Psoas muscle (tissue), 7 donors: ENCODE measurements at regions not wholly inside any gene's neighbourhood (a gene's known extent, or its start where the extent isn't known, plus 50 kb on each side); places are given as distances from the start of the nearest gene placed in this dataset.

Experiments
- ATAC-seq, 4 donors: fragments of 200-7000 bp; cut with Tn5 transposase; one replicate each; pipeline ENCODE4 v1.9.1; 2020; ENCODE audit warnings: moderate library complexity in 3 of 4, mild to moderate bottlenecking in 2 of 4
- DNase-seq, 2 donors: peaks; one replicate each; pipeline ENCODE4 v3.0.0-alpha.2; 2020
- H3K27ac ChIP-seq: fragments of 200-600 bp; one replicate; pipeline ENCODE4 v1.8.0; 2022
- H3K27me3 ChIP-seq, 3 donors: fragments of 200-600 bp in 1 of 3; one replicate each; pipeline versions ENCODE4 v1.6.1 to v1.8.0; 2013 to 2022; ENCODE audit warnings: low read length in 2 of 3, mild to moderate bottlenecking in 2 of 3, moderate library complexity in 1 of 3; ENCODE audit not compliant: insufficient read depth in 3 of 3
- H3K36me3 ChIP-seq, 2 donors: fragments of 200-600 bp in 1 of 2; one replicate each; pipeline versions ENCODE4 v1.6.1 to v1.8.0; 2013 to 2022; ENCODE audit warnings: low read depth in 1 of 2, mild to moderate bottlenecking in 1 of 2, moderate library complexity in 1 of 2; ENCODE audit not compliant: insufficient read depth in 1 of 2
- H3K4me1 ChIP-seq: fragments of 200-600 bp; one replicate; pipeline ENCODE4 v1.8.0; 2022
- H3K4me3 ChIP-seq: fragments of 200-600 bp; one replicate; pipeline ENCODE4 v1.8.0; 2022; ENCODE audit warnings: mild to moderate bottlenecking
- H3K9me3 ChIP-seq: fragments of 200-600 bp; one replicate; pipeline ENCODE4 v1.8.0; 2022
- WGBS, 3 donors: extraction: QIAGEN DNeasy Blood & Tissue Kit; methylation state at CpG; one replicate each; pipeline versions ENCODE4 v1.1.6 to v1.1.7; 2013; 5-methylcytosine and 5-hydroxymethylcytosine counted together
- intact Hi-C, 2 donors: fragments of 100-400 bp; cut with DNase I; formaldehyde crosslinking; loops; one replicate each; pipeline versions ENCODE4 v1.11.0 to v1.14.2; 2022
- TF ChIP-seq, protein P1 (sequence below): fragments of 200-600 bp; IDR thresholded peaks from one replicate; pipeline ENCODE4 v1.8.0; 2022; ENCODE audit warnings: antibody characterized with exemption
- donor health status: healthy with polysubstance abuse.
- donor health status: DM: no; HTN: no; CAD: no; lungs with moderate emphysema.
- donor health status: Bipolar disorder and iron deficiency.
- donor health status: healthy.
- donor health status: DM: yes; HTN: yes; CAD: no.
- donor health status: DM: no; HTN: no; CAD: no.
- donor health status: DM: yes; HTN: yes; CAD: no.

DNA sequence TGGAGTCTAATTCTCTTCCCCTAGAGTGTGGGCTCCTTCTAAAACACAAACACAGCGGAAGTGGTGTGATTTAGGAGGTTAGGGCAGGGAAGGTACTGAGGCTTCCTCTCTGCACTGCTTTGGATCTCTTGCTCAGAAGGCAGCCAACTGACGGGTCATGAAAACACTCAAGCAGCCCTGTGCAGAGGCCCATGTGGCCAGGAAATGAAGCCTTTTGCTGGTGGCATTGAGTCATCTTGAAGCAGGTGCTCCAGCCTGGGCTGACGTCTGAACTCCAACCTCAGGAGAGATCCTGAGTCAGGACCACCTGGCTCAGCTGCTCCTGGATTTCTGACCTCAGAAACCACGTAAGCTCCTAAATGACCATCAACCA, 72.9 kb downstream of the MRM1 start:
- ATAC-seq (no peak), DNase-seq (no peak)
- Histone ChIP-seq H3K36me3 (no peaks in the 10 kb centered on the region), H3K4me1 (no peaks in the 10 kb centered on the region), H3K27me3 (peaks cover 0 to 6% (median 4%) of the 10 kb centered on the region in 3 donors), H3K27ac (no peak overlapping the region), H3K4me3 (no peak overlapping the region), H3K9me3 (no peaks in the 10 kb centered on the region)
- TF ChIP-seq, protein P1, sequence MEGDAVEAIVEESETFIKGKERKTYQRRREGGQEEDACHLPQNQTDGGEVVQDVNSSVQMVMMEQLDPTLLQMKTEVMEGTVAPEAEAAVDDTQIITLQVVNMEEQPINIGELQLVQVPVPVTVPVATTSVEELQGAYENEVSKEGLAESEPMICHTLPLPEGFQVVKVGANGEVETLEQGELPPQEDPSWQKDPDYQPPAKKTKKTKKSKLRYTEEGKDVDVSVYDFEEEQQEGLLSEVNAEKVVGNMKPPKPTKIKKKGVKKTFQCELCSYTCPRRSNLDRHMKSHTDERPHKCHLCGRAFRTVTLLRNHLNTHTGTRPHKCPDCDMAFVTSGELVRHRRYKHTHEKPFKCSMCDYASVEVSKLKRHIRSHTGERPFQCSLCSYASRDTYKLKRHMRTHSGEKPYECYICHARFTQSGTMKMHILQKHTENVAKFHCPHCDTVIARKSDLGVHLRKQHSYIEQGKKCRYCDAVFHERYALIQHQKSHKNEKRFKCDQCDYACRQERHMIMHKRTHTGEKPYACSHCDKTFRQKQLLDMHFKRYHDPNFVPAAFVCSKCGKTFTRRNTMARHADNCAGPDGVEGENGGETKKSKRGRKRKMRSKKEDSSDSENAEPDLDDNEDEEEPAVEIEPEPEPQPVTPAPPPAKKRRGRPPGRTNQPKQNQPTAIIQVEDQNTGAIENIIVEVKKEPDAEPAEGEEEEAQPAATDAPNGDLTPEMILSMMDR, result no peak
- 44 to 64% (median 49%) methylated on average over 4 of the region's 4 CpGs for WGBS, 3 donors
- intact Hi-C loops, result no loop called here

DNA sequence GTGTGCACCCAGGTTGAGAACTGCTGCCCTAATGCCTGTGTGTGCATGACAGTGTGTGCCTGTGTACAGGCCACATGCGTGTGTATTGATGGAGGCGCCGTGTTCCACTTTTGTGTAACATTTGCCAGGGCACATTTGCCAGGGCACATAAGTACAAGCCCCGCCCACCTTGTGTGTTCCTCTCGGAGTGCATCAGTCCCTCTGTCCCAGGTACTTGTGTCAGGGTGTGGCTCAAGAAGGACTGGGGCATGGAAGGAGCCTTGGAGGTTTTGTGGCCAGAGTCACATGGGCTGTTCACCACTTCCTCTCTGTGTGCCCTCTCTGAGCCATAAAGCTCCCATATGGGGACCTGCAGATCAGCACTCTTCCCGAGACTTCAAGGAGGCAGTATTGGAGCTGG, 73.9 kb downstream of the MRM1 start:
- Histone ChIP-seq H3K4me1 (no peaks in the 10 kb centered on the region), H3K27me3 (peaks cover 0 to 4% (median 3%) of the 10 kb centered on the region in 3 donors), H3K27ac (no peak overlapping the region), H3K36me3 (no peaks in the 10 kb centered on the region), H3K4me3 (no peak overlapping the region), H3K9me3 (no peaks in the 10 kb centered on the region)
- ATAC-seq (no peak), DNase-seq (no peak)
- WGBS, 3 donors, result 58 to 70% (median 64%) methylated on average over 6 of the region's 6 CpGs
- intact Hi-C loops, result no loop called here
- TF ChIP-seq, protein P1, result no peak

DNA sequence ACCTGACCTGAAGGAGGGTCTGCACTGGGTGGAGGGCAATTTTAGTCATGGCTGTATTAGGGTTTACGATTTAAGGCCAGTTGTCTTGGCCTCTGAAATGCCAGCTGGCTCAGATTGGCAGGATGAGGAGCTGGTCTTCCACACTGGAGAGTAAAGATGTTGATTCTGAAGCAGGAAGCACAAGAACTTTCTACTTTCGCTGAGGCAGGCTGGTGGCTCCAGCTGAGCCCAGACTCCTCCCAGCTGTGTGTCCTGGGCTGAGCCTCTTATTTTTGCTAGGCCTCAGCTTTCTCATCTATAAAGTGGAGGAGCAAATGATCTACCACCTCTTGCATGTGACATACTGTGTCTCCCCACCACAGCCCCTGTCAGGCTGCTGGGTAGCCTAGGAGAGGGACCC, 74.4 kb downstream of the MRM1 start:
- WGBS, 3 donors, result 12 to 27% (median 23%) methylated on average over 2 of the region's 2 CpGs
- no peaks in the 10 kb centered on the region for H3K36me3 ChIP-seq

GRCh38 chr17:36679815-36680467, 78.6 kb downstream of the MRM1 start:
- no peak for ATAC-seq
- Histone ChIP-seq H3K4me3 (no peak overlapping the region), H3K9me3 (no peaks in the 10 kb centered on the region), H3K27me3 (peaks cover 0 to 5% (median 4%) of the 10 kb centered on the region in 3 donors), H3K4me1 (no peaks in the 10 kb centered on the region), H3K27ac (no peak overlapping the region), H3K36me3 (no peaks in the 10 kb centered on the region)
- DNase-seq, result no peak
- TF ChIP-seq, protein P1, result no peak
- intact Hi-C loops, result no loop called here
- WGBS, 3 donors, result 66 to 69% (median 67%) methylated on average over 9 of the region's 9 CpGs

More for the DNA sequence above, 74.4 kb downstream of the MRM1 start:
- Histone ChIP-seq H3K4me1 (no peaks in the 10 kb centered on the region), H3K9me3 (no peaks in the 10 kb centered on the region), H3K4me3 (no peak overlapping the region), H3K27me3 (peaks cover 0 to 4% (median 3%) of the 10 kb centered on the region in 3 donors), H3K27ac (no peak overlapping the region)
- intact Hi-C loops, result no loop called here
- TF ChIP-seq, protein P1, result no peak
- no peak for DNase-seq
- ATAC-seq, result no peak

GRCh38 chr17:36680701-36681202, 79.4 kb downstream of the MRM1 start:
- Histone ChIP-seq H3K4me1 (no peaks in the 10 kb centered on the region), H3K27ac (no peak overlapping the region), H3K9me3 (no peaks in the 10 kb centered on the region), H3K4me3 (no peak overlapping the region), H3K36me3 (no peaks in the 10 kb centered on the region), H3K27me3 (peaks cover 0 to 5% (median 4%) of the 10 kb centered on the region in 3 donors)
- DNase-seq, result no peak
- no peak for ATAC-seq
- intact Hi-C loops, result no loop called here
- TF ChIP-seq, protein P1, result no peak
- WGBS, 3 donors, result 49 to 53% (median 50%) methylated on average over 6 of the region's 6 CpGs
